Neural cell (in vitro differentiated cells): ENCODE measurements at regions not wholly inside any gene's neighbourhood (a gene's known extent, or its start where the extent isn't known, plus 50 kb on each side); places are given as distances from the start of the nearest gene placed in this dataset.

Source experiments
- H2AFZ ChIP-seq: fragments of 200-600, 300-800 bp; sonication (generic), shearing (Covaris generic); 2 replicates; pipeline ENCODE4 v1.6.0; 2014; ENCODE audit warnings: low read depth, mild to moderate bottlenecking, antibody characterized with exemption, low read length, moderate library complexity
- H3F3A ChIP-seq: fragments of 200-600 bp; shearing (Covaris generic); 2 replicates; pipeline ENCODE4 v1.6.1; 2016; ENCODE audit warnings: mild to moderate bottlenecking, moderate library complexity, mixed read lengths, antibody characterized with exemption, low read length; ENCODE audit not compliant: insufficient read depth, poor library complexity, severe bottlenecking
- H3K27ac ChIP-seq: fragments of 200-600, 300-800 bp; sonication (generic), shearing (Covaris generic); 2 replicates; pipeline ENCODE4 v1.5.1; 2014; ENCODE audit warnings: mild to moderate bottlenecking, low read length, moderate library complexity
- H3K27me3 ChIP-seq: fragments of 300-800, 200-600 bp; sonication (generic), shearing (Covaris generic); 2 replicates; pipeline ENCODE4 v1.6.0; 2014; ENCODE audit warnings: mild to moderate bottlenecking, low read depth, low read length, moderate library complexity; ENCODE audit not compliant: insufficient read depth
- H3K36me3 ChIP-seq: fragments of 300-800, 200-600 bp; sonication (generic), shearing (Covaris generic); 2 replicates; pipeline ENCODE4 v1.5.1; 2014; ENCODE audit warnings: mild to moderate bottlenecking, antibody characterized with exemption, low read length, moderate library complexity; ENCODE audit not compliant: insufficient read depth
- H3K4me2 ChIP-seq: fragments of 300-800, 200-600 bp; sonication (generic), shearing (Covaris generic); 2 replicates; pipeline ENCODE4 v1.6.0; 2014; ENCODE audit warnings: mild to moderate bottlenecking, low read length
- H3K4me3 ChIP-seq: fragments of 300-800, 200-600 bp; sonication (generic), shearing (Covaris generic); 2 replicates; pipeline ENCODE4 v1.5.1; 2014; ENCODE audit warnings: mild to moderate bottlenecking, low read length, moderate library complexity
- H3K79me2 ChIP-seq: fragments of 200-600 bp; shearing (Covaris generic); replicated peaks from 2 replicates; pipeline ENCODE4 v1.6.0; 2014; ENCODE audit warnings: mild to moderate bottlenecking, low read length, moderate library complexity; ENCODE audit not compliant: insufficient read depth
- H3K9ac ChIP-seq: fragments of 300-800, 200-600 bp; sonication (generic), shearing (Covaris generic); 2 replicates; pipeline ENCODE4 v1.6.1; 2016; ENCODE audit warnings: mild to moderate bottlenecking, low read length, mixed read lengths
- H3K9me2 ChIP-seq: fragments of 200-600 bp; shearing (Covaris generic); 2 replicates; pipeline ENCODE4 v1.6.1; 2016; ENCODE audit warnings: mild to moderate bottlenecking, low read length, mixed read lengths; ENCODE audit not compliant: insufficient read depth
- H3K9me3 ChIP-seq: fragments of 200-600, 300-800 bp; sonication (generic), shearing (Covaris generic); 2 replicates; pipeline ENCODE4 v1.6.1; 2016; ENCODE audit warnings: mild to moderate bottlenecking, mixed run types, low read length, moderate library complexity, mixed read lengths
- H4K20me1 ChIP-seq: fragments of 200-600 bp; shearing (Covaris generic); 2 replicates; pipeline ENCODE4 v1.6.1; 2016; ENCODE audit warnings: mild to moderate bottlenecking, mixed run types; ENCODE audit not compliant: insufficient read depth
- EP300 ChIP-seq: fragments of 450-650 bp; conservative IDR thresholded peaks from 2 replicates; pipeline ENCODE4 v1.6.1; 2014; ENCODE audit warnings: antibody characterized with exemption, mild to moderate bottlenecking, moderate library complexity; ENCODE audit not compliant: poor library complexity, severe bottlenecking
- EZH2 ChIP-seq: fragments of 200-600, 300-800 bp; shearing (Covaris generic), sonication (generic); IDR thresholded peaks from 2 replicates; pipeline ENCODE4 v1.6.1; 2014; ENCODE audit warnings: antibody characterized with exemption, low read length, borderline replicate concordance, mild to moderate bottlenecking; ENCODE audit not compliant: insufficient read depth, poor library complexity, severe bottlenecking
- MXI1 ChIP-seq: fragments of 450-650 bp; conservative IDR thresholded peaks from 2 replicates; pipeline ENCODE4 v1.6.1; 2014; ENCODE audit warnings: antibody characterized with exemption, mild to moderate bottlenecking; ENCODE audit not compliant: poor library complexity, severe bottlenecking
- POLR2AphosphoS5 ChIP-seq: IDR thresholded peaks from 2 replicates; pipeline ENCODE4 v1.6.1; 2012
- RAD21 ChIP-seq: fragments of 450-650 bp; conservative IDR thresholded peaks from 2 replicates; pipeline ENCODE4 v1.6.1; 2014; ENCODE audit warnings: antibody characterized with exemption, mild to moderate bottlenecking, moderate library complexity
- SMC3 ChIP-seq: fragments of 450-650 bp; conservative IDR thresholded peaks from 2 replicates; pipeline ENCODE4 v1.6.1; 2014; ENCODE audit warnings: antibody characterized with exemption, mild to moderate bottlenecking, moderate library complexity; ENCODE audit not compliant: poor library complexity
- TAF1 ChIP-seq: IDR thresholded peaks from 2 replicates; pipeline ENCODE4 v1.6.1; 2012; ENCODE audit warnings: low read depth
- TF ChIP-seq, protein P1 (sequence below): fragments of 450-650 bp; IDR thresholded peaks from 2 replicates; pipeline ENCODE4 v1.5.1; 2014; ENCODE audit warnings: antibody characterized with exemption, mild to moderate bottlenecking, moderate library complexity; ENCODE audit not compliant: poor library complexity, severe bottlenecking
- TF ChIP-seq, protein P2 (sequence below): IDR thresholded peaks from 2 replicates; pipeline ENCODE4 v1.6.1; 2012; ENCODE audit warnings: borderline replicate concordance

DNA sequence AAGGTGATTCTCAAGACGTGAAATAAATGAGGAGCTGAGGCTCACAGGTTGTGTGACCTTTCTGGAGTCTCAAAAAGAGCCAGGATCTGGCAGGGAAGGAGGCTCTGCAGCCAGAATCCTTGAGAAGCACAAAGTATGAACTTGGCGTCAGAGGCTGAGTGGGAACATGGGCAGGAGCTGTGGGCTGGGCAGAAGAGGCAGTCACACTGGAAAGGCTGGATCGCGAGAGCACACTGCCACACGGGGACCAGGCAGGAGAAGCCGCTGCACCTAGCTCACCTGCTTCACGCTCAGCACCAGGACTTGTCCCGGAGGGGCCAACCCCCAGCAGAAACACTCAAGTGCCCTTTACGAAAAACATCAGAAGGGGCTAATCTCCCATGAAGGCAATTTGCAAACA, 535.0 kb downstream of the TNS3 start:
- H3K9me3 ChIP-seq = no peaks in the 10 kb centered on the region
- no peak overlapping the region for H3K27ac ChIP-seq
- TF ChIP-seq TAF1 (no peak), POLR2AphosphoS5 (no peak), SMC3 (no peak), RAD21 (no peak), MXI1 (no peak), EP300 (no peak), EZH2 (no peak)
- TF ChIP-seq, protein P1, sequence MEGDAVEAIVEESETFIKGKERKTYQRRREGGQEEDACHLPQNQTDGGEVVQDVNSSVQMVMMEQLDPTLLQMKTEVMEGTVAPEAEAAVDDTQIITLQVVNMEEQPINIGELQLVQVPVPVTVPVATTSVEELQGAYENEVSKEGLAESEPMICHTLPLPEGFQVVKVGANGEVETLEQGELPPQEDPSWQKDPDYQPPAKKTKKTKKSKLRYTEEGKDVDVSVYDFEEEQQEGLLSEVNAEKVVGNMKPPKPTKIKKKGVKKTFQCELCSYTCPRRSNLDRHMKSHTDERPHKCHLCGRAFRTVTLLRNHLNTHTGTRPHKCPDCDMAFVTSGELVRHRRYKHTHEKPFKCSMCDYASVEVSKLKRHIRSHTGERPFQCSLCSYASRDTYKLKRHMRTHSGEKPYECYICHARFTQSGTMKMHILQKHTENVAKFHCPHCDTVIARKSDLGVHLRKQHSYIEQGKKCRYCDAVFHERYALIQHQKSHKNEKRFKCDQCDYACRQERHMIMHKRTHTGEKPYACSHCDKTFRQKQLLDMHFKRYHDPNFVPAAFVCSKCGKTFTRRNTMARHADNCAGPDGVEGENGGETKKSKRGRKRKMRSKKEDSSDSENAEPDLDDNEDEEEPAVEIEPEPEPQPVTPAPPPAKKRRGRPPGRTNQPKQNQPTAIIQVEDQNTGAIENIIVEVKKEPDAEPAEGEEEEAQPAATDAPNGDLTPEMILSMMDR = no peak
- TF ChIP-seq, protein P2, sequence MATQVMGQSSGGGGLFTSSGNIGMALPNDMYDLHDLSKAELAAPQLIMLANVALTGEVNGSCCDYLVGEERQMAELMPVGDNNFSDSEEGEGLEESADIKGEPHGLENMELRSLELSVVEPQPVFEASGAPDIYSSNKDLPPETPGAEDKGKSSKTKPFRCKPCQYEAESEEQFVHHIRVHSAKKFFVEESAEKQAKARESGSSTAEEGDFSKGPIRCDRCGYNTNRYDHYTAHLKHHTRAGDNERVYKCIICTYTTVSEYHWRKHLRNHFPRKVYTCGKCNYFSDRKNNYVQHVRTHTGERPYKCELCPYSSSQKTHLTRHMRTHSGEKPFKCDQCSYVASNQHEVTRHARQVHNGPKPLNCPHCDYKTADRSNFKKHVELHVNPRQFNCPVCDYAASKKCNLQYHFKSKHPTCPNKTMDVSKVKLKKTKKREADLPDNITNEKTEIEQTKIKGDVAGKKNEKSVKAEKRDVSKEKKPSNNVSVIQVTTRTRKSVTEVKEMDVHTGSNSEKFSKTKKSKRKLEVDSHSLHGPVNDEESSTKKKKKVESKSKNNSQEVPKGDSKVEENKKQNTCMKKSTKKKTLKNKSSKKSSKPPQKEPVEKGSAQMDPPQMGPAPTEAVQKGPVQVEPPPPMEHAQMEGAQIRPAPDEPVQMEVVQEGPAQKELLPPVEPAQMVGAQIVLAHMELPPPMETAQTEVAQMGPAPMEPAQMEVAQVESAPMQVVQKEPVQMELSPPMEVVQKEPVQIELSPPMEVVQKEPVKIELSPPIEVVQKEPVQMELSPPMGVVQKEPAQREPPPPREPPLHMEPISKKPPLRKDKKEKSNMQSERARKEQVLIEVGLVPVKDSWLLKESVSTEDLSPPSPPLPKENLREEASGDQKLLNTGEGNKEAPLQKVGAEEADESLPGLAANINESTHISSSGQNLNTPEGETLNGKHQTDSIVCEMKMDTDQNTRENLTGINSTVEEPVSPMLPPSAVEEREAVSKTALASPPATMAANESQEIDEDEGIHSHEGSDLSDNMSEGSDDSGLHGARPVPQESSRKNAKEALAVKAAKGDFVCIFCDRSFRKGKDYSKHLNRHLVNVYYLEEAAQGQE = no peak
- no peak overlapping the region for H3K9ac ChIP-seq
- no peaks in the 10 kb centered on the region for H3K9me2 ChIP-seq
- no peaks in the 10 kb centered on the region for H3K36me3 ChIP-seq
- no peaks in the 10 kb centered on the region for H3K27me3 ChIP-seq
- no peak overlapping the region for H2AFZ ChIP-seq
- no peaks in the 10 kb centered on the region for H3F3A ChIP-seq
- H4K20me1 ChIP-seq = no peaks in the 10 kb centered on the region
- no peak overlapping the region for H3K4me3 ChIP-seq
- H3K4me2 ChIP-seq = no peak overlapping the region
- H3K79me2 ChIP-seq = no peaks in the 10 kb centered on the region

DNA sequence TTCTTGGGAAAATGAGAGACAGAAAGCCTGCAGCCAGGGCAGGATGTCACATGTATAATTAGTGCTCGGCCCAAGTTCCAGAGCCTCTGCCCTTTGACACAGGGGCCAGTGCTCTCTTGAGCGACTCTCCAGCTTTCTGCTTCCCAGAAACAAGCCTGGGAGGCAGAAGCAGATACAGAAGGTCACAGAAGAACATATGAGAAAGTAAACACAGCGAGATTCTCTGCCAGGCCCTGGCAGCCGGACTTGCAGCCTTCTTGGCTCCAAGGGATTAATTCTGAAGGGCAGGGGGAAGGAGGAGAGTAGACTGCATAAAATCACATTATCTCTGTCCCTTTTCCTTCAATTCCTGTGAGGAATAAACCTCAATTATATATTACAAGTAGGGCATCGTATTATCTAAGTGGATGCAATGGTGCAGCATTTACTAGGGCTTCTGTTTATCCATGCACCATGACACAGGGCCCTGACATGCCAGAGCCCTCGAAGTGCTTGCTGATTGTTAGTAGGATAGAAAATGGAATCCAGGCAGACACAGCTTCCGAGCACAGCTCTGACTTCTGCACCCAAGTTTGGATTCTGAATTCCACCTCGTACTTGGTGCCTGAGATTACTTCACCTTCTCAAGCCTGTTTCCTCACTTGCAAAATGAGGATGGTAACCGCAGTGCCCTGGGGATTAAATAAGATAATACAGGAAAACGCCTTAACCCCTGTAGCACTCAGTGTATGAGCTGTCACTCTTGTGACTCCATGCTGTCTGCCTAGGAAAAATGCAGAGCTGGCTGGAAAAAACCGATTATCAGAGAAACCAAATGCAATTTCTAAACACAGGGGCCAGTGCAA, 536.5 kb downstream of the TNS3 start:
- no peaks in the 10 kb centered on the region for H3K9me2 ChIP-seq
- H3K27me3 ChIP-seq = no peaks in the 10 kb centered on the region
- no peaks in the 10 kb centered on the region for H3K36me3 ChIP-seq
- no peak overlapping the region for H3K4me2 ChIP-seq
- no peaks in the 10 kb centered on the region for H3K9me3 ChIP-seq
- H3K79me2 ChIP-seq = no peaks in the 10 kb centered on the region
- TF ChIP-seq, protein P1 = no peak
- no peak for TF ChIP-seq EP300
- TF ChIP-seq POLR2AphosphoS5 = no peak
- TF ChIP-seq MXI1 = no peak
- TF ChIP-seq RAD21 = no peak
- TF ChIP-seq, protein P2 = no peak
- TF ChIP-seq EZH2 = no peak
- no peak for TF ChIP-seq TAF1
- no peak for TF ChIP-seq SMC3
- H3K9ac ChIP-seq = no peak overlapping the region
- no peaks in the 10 kb centered on the region for H3F3A ChIP-seq
- no peak overlapping the region for H3K27ac ChIP-seq
- H4K20me1 ChIP-seq = no peaks in the 10 kb centered on the region
- H2AFZ ChIP-seq = no peak overlapping the region
- H3K4me3 ChIP-seq = no peak overlapping the region
